ENCODE measurements at regions not wholly inside any gene's neighbourhood (a gene's known extent, or its start where the extent isn't known, plus 50 kb on each side); places are given as distances from the start of the nearest gene placed in this dataset.

GRCh38 chr16:51045186-51045585, 105.9 kb downstream of the SALL1 start:
- Histone ChIP-seq H3K9me3 (replicated peaks; ENCODE audit: insufficient read depth, low read length) (no peaks in the 10 kb centered on the region), H3K27ac (ENCODE audit: low read length) (no peak overlapping the region), H3K9ac (ENCODE audit: low read length) (no peak overlapping the region), H3K4me3 (ENCODE audit: low read length) (no peak overlapping the region), H2AFZ (ENCODE audit: low read length) (no peak overlapping the region), H3K79me2 (ENCODE audit: low read length) (no peaks in the 10 kb centered on the region), H3K9me2 (replicated peaks; ENCODE audit: insufficient read depth, low read length) (no peaks in the 10 kb centered on the region), H3K36me3 (replicated peaks; ENCODE audit: insufficient read depth, low read length) (no peaks in the 10 kb centered on the region), H3K27me3 (replicated peaks; ENCODE audit: insufficient read depth, low read length) (no peaks in the 10 kb centered on the region), H3F3A (ENCODE audit: insufficient read depth, low read length) (no peaks in the 10 kb centered on the region), H4K20me1 (ENCODE audit: insufficient read depth, low read length) (no peaks in the 10 kb centered on the region), H3K4me2 (ENCODE audit: low read depth, low read length) (no peak overlapping the region), H3K4me1 (ENCODE audit: low read length) (no peaks in the 10 kb centered on the region)
- no peak for TF ChIP-seq CTCF (IDR thresholded peaks at IDR 0.05; ENCODE audit: low read length)
- no peak for TF ChIP-seq EZH2phosphoT487 (IDR thresholded peaks at IDR 0.05; ENCODE audit: low read length)
- TF ChIP-seq EZH2 (optimal IDR thresholded peaks at IDR 0.05; ENCODE audit: low read depth, low read length): no peak
- no peak for DNase-seq

GRCh38 chr16:51041546-51041945, 109.5 kb downstream of the SALL1 start:
- H3K4me3 ChIP-seq (ENCODE audit: low read length): no peak overlapping the region
- DNase-seq: no peak
- no peak overlapping the region for H3K9ac ChIP-seq (ENCODE audit: low read length)
- H3K27ac ChIP-seq (ENCODE audit: low read length): no peak overlapping the region
- no peaks in the 10 kb centered on the region for H4K20me1 ChIP-seq (ENCODE audit: insufficient read depth, low read length)
- no peak overlapping the region for H2AFZ ChIP-seq (ENCODE audit: low read length)
- no peak for TF ChIP-seq EZH2phosphoT487 (IDR thresholded peaks at IDR 0.05; ENCODE audit: low read length)
- TF ChIP-seq EZH2 (optimal IDR thresholded peaks at IDR 0.05; ENCODE audit: low read depth, low read length): no peak
- no peak for TF ChIP-seq CTCF (IDR thresholded peaks at IDR 0.05; ENCODE audit: low read length)
- no peaks in the 10 kb centered on the region for H3K36me3 ChIP-seq (replicated peaks; ENCODE audit: insufficient read depth, low read length)
- no peaks in the 10 kb centered on the region for H3F3A ChIP-seq (ENCODE audit: insufficient read depth, low read length)
- no peaks in the 10 kb centered on the region for H3K4me1 ChIP-seq (ENCODE audit: low read length)
- H3K27me3 ChIP-seq (replicated peaks; ENCODE audit: insufficient read depth, low read length): no peaks in the 10 kb centered on the region
- no peaks in the 10 kb centered on the region for H3K9me2 ChIP-seq (replicated peaks; ENCODE audit: insufficient read depth, low read length)
- no peaks in the 10 kb centered on the region for H3K79me2 ChIP-seq (ENCODE audit: low read length)
- H3K4me2 ChIP-seq (ENCODE audit: low read depth, low read length): no peak overlapping the region
- no peaks in the 10 kb centered on the region for H3K9me3 ChIP-seq (replicated peaks; ENCODE audit: insufficient read depth, low read length)

GRCh38 chr16:51040637-51041036, 110.4 kb downstream of the SALL1 start:
- H3K27ac ChIP-seq (ENCODE audit: low read length): no peak overlapping the region
- H3K36me3 ChIP-seq (replicated peaks; ENCODE audit: insufficient read depth, low read length): no peaks in the 10 kb centered on the region
- H3K4me3 ChIP-seq (ENCODE audit: low read length): no peak overlapping the region
- no peak overlapping the region for H3K9ac ChIP-seq (ENCODE audit: low read length)
- no peak overlapping the region for H2AFZ ChIP-seq (ENCODE audit: low read length)
- H3F3A ChIP-seq (ENCODE audit: insufficient read depth, low read length): no peaks in the 10 kb centered on the region
- H4K20me1 ChIP-seq (ENCODE audit: insufficient read depth, low read length): no peaks in the 10 kb centered on the region
- no peak for TF ChIP-seq EZH2phosphoT487 (IDR thresholded peaks at IDR 0.05; ENCODE audit: low read length)
- TF ChIP-seq CTCF (IDR thresholded peaks at IDR 0.05; ENCODE audit: low read length): no peak
- no peak for TF ChIP-seq EZH2 (optimal IDR thresholded peaks at IDR 0.05; ENCODE audit: low read depth, low read length)
- H3K9me2 ChIP-seq (replicated peaks; ENCODE audit: insufficient read depth, low read length): no peaks in the 10 kb centered on the region
- H3K79me2 ChIP-seq (ENCODE audit: low read length): no peaks in the 10 kb centered on the region
- no peak for DNase-seq
- no peaks in the 10 kb centered on the region for H3K9me3 ChIP-seq (replicated peaks; ENCODE audit: insufficient read depth, low read length)
- H3K4me2 ChIP-seq (ENCODE audit: low read depth, low read length): no peak overlapping the region
- H3K27me3 ChIP-seq (replicated peaks; ENCODE audit: insufficient read depth, low read length): no peaks in the 10 kb centered on the region
- H3K4me1 ChIP-seq (ENCODE audit: low read length): no peaks in the 10 kb centered on the region

All from MM.1S (cell line).